ENCODE measurements at regions not wholly inside any gene's neighbourhood (a gene's known extent, or its start where the extent isn't known, plus 50 kb on each side); places are given as distances from the start of the nearest gene placed in this dataset.

- TF ChIP-seq EZH2 (IDR thresholded peaks at IDR 0.05; ENCODE audit: borderline replicate concordance, low read length) (no peak), CTCF (IDR thresholded peaks at IDR 0.05; ENCODE audit: low read length) (no peak)
These were observed 133.6 kb downstream of the SH3BGRL2 start for GRCh38 chr6:79764747-79765146.
